ENCODE measurements at regions not wholly inside any gene's neighbourhood (a gene's known extent, or its start where the extent isn't known, plus 50 kb on each side); places are given as distances from the start of the nearest gene placed in this dataset.
A peak's percentile ranks its signal among the peaks of the same experiment; 100 is the strongest.

- no peak for DNase-seq (ENCODE audit: low spot score)
These were observed 1119.8 kb downstream of the TSN start for GRCh38 chr2:122875091-122875865.

- DNase-seq (ENCODE audit: low spot score): no peak
These were observed 1128.4 kb downstream of the TSN start for GRCh38 chr2:122883849-122884248.

GRCh38 chr2:122884889-122885288 lies 1129.4 kb downstream of the TSN start:
- DNase-seq (ENCODE audit: low spot score): no peak

GRCh38 chr2:122885436-122885835 lies 1130.0 kb downstream of the TSN start:
- DNase-seq (ENCODE audit: low spot score): no peak

GRCh38 chr2:122886479-122887145 lies 1131.2 kb downstream of the TSN start:
- no peak for DNase-seq (ENCODE audit: low spot score)

GRCh38 chr2:122899614-122900013 lies 1125.5 kb upstream of the CNTNAP5 start:
- DNase-seq (ENCODE audit: low spot score): no peak

GRCh38 chr2:122905431-122905830 lies 1119.7 kb upstream of the CNTNAP5 start:
- no peak for DNase-seq (ENCODE audit: low spot score)

GRCh38 chr2:122908159-122908558 lies 1116.9 kb upstream of the CNTNAP5 start:
- no peak for DNase-seq (ENCODE audit: low spot score)

GRCh38 chr2:122927197-122927596 lies 1097.9 kb upstream of the CNTNAP5 start:
- DNase-seq (ENCODE audit: low spot score): no peak

GRCh38 chr2:122927710-122928557 lies 1097.2 kb upstream of the CNTNAP5 start:
- no peak for DNase-seq (ENCODE audit: low spot score)

- DNase-seq (ENCODE audit: low spot score): no peak
These were observed 1095.7 kb upstream of the CNTNAP5 start for GRCh38 chr2:122929347-122929746.

- DNase-seq (ENCODE audit: low spot score): no peak
These were observed 1089.6 kb upstream of the CNTNAP5 start for GRCh38 chr2:122935506-122935905.

GRCh38 chr2:122939796-122940195 lies 1085.3 kb upstream of the CNTNAP5 start:
- no peak for DNase-seq (ENCODE audit: low spot score)

- no peak for DNase-seq (ENCODE audit: low spot score)
These were observed 1075.6 kb upstream of the CNTNAP5 start for GRCh38 chr2:122949523-122949922.

- no peak for DNase-seq (ENCODE audit: low spot score)
These were observed 1069.3 kb upstream of the CNTNAP5 start for GRCh38 chr2:122955776-122956175.

- DNase-seq (ENCODE audit: low spot score): peak; percentile 58
These were observed 1064.1 kb upstream of the CNTNAP5 start for GRCh38 chr2:122960759-122961641.

- DNase-seq (ENCODE audit: low spot score): no peak
These were observed 1058.6 kb upstream of the CNTNAP5 start for GRCh38 chr2:122966461-122966860.

GRCh38 chr2:122977580-122977979 lies 1047.5 kb upstream of the CNTNAP5 start:
- DNase-seq (ENCODE audit: low spot score): no peak

- no peak for DNase-seq (ENCODE audit: low spot score)
These were observed 1044.4 kb upstream of the CNTNAP5 start for GRCh38 chr2:122980671-122981070.

- DNase-seq (ENCODE audit: low spot score): no peak
These were observed 1042.2 kb upstream of the CNTNAP5 start for GRCh38 chr2:122982936-122983335.

- no peak for DNase-seq (ENCODE audit: low spot score)
These were observed 1036.5 kb upstream of the CNTNAP5 start for GRCh38 chr2:122988395-122989221.

All from COLO829 (cell line).